SJSA1 (cell line): ENCODE measurements at regions not wholly inside any gene's neighbourhood (a gene's known extent, or its start where the extent isn't known, plus 50 kb on each side); places are given as distances from the start of the nearest gene placed in this dataset.

Source experiments
- DNase-seq, 2 experiments: peaks; one replicate each; pipeline ENCODE4 v3.0.0-alpha.2; 2015 to 2020; ENCODE audit warnings: low spot score in 2 of 2, low read depth in 1 of 2
- H3K27ac ChIP-seq: fragments of 250-450 bp; sonication (Bioruptor Pico); 2 replicates; pipeline ENCODE4 v1.5.1; 2020; ENCODE audit warnings: mild to moderate bottlenecking, moderate library complexity
- H3K27me3 ChIP-seq: fragments of 250-450 bp; sonication (Bioruptor Pico); replicated peaks from 2 replicates; pipeline ENCODE4 v1.5.1; 2020; ENCODE audit warnings: mild to moderate bottlenecking, moderate library complexity
- H3K36me3 ChIP-seq: fragments of 250-450 bp; sonication (Bioruptor Pico); 2 replicates; pipeline ENCODE4 v1.5.1; 2020; ENCODE audit warnings: mild to moderate bottlenecking
- H3K4me1 ChIP-seq: fragments of 250-450 bp; sonication (Bioruptor Pico); replicated peaks from 2 replicates; pipeline ENCODE4 v1.6.1; 2021; ENCODE audit warnings: mild to moderate bottlenecking
- H3K4me3 ChIP-seq: fragments of 250-450 bp; sonication (Bioruptor Pico); 2 replicates; pipeline ENCODE4 v1.5.1; 2020; ENCODE audit warnings: mild to moderate bottlenecking
- H3K9me3 ChIP-seq: fragments of 250-450 bp; sonication (Bioruptor Pico); replicated peaks from 2 replicates; pipeline ENCODE4 v1.5.1; 2020; ENCODE audit warnings: mild to moderate bottlenecking

DNA sequence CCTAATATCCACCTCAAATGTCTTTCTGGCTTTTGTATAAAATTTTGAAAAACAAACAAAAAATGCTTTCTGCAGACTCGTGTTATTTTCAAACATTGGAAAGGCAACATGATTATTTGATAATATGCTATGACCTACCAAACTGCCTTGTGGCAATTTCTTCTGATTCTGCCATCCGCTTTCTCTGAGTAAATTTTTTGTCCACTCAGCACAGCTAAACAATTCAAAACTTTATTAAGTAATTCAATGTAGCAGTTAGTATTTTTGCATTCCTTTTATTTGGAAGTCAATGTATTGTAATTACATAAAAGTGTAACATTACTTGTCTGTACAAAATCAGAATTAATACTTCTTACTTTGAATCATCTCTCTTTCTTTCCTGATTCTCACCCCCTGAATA is 1206.6 kb upstream of the EYS start:
- Histone ChIP-seq H3K9me3 (peaks cover 2% of the 10 kb centered on the region; the same call in 1 of the 2 replicates), H3K36me3 (no peaks in the 10 kb centered on the region), H3K27me3 (no peaks in the 10 kb centered on the region), H3K4me1 (no peaks in the 10 kb centered on the region), H3K4me3 (no peak overlapping the region), H3K27ac (no peak overlapping the region)
- no peak for DNase-seq

GRCh38 chr6:66902457-66902856 is 1195.4 kb upstream of the EYS start:
- Histone ChIP-seq H3K4me1 (no peaks in the 10 kb centered on the region), H3K36me3 (no peaks in the 10 kb centered on the region), H3K27me3 (no peaks in the 10 kb centered on the region), H3K9me3 (0 out of 2 replicates have a peak, but pooled peaks cover 4% of the 10 kb centered on the region), H3K4me3 (no peak overlapping the region), H3K27ac (no peak overlapping the region)
- no peak for DNase-seq

- DNase-seq = no peak
- H3K36me3 ChIP-seq = no peaks in the 10 kb centered on the region
- H3K27me3 ChIP-seq = no peaks in the 10 kb centered on the region
- no peaks in the 10 kb centered on the region for H3K4me1 ChIP-seq
- no peak overlapping the region for H3K4me3 ChIP-seq
- no peak overlapping the region for H3K27ac ChIP-seq
- peaks cover 4% of the 10 kb centered on the region; the same call in 1 of the 2 replicates for H3K9me3 ChIP-seq
Measured at GRCh38 chr6:66900133-66901083, 1193.4 kb upstream of the EYS start.

GRCh38 chr6:66897576-66897975 is 1190.5 kb upstream of the EYS start:
- H3K9me3 ChIP-seq = peaks cover 4% of the 10 kb centered on the region; the same call in 1 of the 2 replicates
- no peaks in the 10 kb centered on the region for H3K4me1 ChIP-seq
- H3K27ac ChIP-seq = no peak overlapping the region
- no peaks in the 10 kb centered on the region for H3K36me3 ChIP-seq
- no peak overlapping the region for H3K4me3 ChIP-seq
- H3K27me3 ChIP-seq = no peaks in the 10 kb centered on the region
- DNase-seq = no peak

GRCh38 chr6:66896415-66896814 is 1189.4 kb upstream of the EYS start:
- peaks cover 4% of the 10 kb centered on the region; the same call in 1 of the 2 replicates for H3K9me3 ChIP-seq
- H3K27ac ChIP-seq = no peak overlapping the region
- no peak overlapping the region for H3K4me3 ChIP-seq
- H3K27me3 ChIP-seq = no peaks in the 10 kb centered on the region
- DNase-seq = no peak
- no peaks in the 10 kb centered on the region for H3K4me1 ChIP-seq
- H3K36me3 ChIP-seq = no peaks in the 10 kb centered on the region

- DNase-seq = no peak
- H3K27ac ChIP-seq = no peak overlapping the region
- H3K9me3 ChIP-seq = peaks cover 9% of the 10 kb centered on the region
- H3K36me3 ChIP-seq = no peaks in the 10 kb centered on the region
- no peaks in the 10 kb centered on the region for H3K27me3 ChIP-seq
- no peak overlapping the region for H3K4me3 ChIP-seq
- H3K4me1 ChIP-seq = no peaks in the 10 kb centered on the region
Measured at GRCh38 chr6:66883453-66883852, 1176.4 kb upstream of the EYS start.

DNA sequence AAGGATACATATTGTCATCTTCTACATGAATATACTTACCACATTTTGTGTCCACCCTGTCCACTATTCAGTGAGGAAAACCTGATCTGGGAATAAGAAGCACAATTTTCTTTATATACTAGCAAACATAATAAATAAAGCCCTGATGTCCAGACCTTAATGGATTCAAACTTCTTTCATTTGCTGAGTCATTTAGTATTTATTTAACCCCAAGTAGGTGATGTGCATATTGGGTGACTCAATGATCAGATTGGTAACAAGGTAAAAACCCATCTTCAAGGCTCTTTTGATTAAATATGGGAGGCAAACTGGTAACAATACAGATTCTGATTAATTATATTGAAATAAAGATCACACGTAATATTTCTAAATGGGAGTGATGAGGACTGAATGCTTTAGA is 1159.8 kb upstream of the EYS start:
- H3K4me3 ChIP-seq = no peak overlapping the region
- no peak for DNase-seq
- H3K27ac ChIP-seq = no peak overlapping the region
- no peaks in the 10 kb centered on the region for H3K4me1 ChIP-seq
- H3K27me3 ChIP-seq = no peaks in the 10 kb centered on the region
- H3K9me3 ChIP-seq = no peaks in the 10 kb centered on the region
- H3K36me3 ChIP-seq = no peaks in the 10 kb centered on the region

DNA sequence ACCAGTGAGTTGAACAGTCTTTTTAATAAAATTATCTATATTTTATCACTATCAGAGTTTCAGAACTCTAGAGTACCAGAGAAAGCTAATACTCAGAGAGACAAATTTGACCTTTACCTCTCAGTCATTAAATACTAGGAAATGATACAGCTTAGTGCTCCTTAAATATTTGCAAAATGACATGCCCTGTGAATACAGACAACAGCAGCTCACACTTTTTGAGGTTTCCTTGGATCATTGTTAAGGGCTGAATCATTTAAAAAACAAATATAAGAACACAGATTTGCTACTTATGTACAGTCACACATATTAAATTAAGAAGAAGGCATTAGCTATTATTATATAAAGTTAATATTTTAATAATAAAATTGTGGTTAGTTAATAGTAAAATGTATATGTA is 1158.7 kb upstream of the EYS start:
- Histone ChIP-seq H3K27ac (no peak overlapping the region), H3K4me3 (no peak overlapping the region), H3K27me3 (no peaks in the 10 kb centered on the region), H3K9me3 (no peaks in the 10 kb centered on the region), H3K36me3 (no peaks in the 10 kb centered on the region), H3K4me1 (no peaks in the 10 kb centered on the region)
- no peak for DNase-seq

- Histone ChIP-seq H3K36me3 (no peaks in the 10 kb centered on the region), H3K4me1 (no peaks in the 10 kb centered on the region), H3K27me3 (no peaks in the 10 kb centered on the region), H3K4me3 (no peak overlapping the region), H3K27ac (no peak overlapping the region), H3K9me3 (no peaks in the 10 kb centered on the region; the same call in 1 of the 2 replicates)
- no peak for DNase-seq
Measured at GRCh38 chr6:66861007-66861541, 1154.0 kb upstream of the EYS start.

- H3K27me3 ChIP-seq = no peaks in the 10 kb centered on the region
- DNase-seq = no peak
- no peaks in the 10 kb centered on the region for H3K4me1 ChIP-seq
- no peak overlapping the region for H3K4me3 ChIP-seq
- H3K9me3 ChIP-seq = no peaks in the 10 kb centered on the region; the same call in 1 of the 2 replicates
- no peak overlapping the region for H3K27ac ChIP-seq
- H3K36me3 ChIP-seq = no peaks in the 10 kb centered on the region
Measured at GRCh38 chr6:66860328-66860727, 1153.3 kb upstream of the EYS start.

DNA sequence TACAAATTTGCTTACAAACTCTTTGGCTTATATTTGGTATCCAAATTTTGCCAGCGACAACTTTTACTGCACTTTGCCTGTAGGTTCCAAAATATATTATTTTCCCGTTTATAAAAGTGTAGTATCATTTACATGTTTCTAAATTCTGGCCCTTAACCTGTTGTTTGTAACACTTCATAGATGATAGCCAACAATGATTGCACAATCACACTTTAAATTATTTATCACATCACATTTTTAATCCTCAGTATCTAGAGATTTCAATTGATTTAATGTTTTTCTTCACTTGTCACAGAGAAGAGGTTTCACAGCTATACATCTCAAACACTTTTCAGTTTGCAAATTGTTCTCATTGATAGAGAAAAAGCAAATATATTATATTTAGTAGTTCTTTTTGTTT is 1151.2 kb upstream of the EYS start:
- Histone ChIP-seq H3K4me3 (no peak overlapping the region), H3K9me3 (no peaks in the 10 kb centered on the region; the same call in 1 of the 2 replicates)

GRCh38 chr6:66854014-66854413 is 1147.0 kb upstream of the EYS start:
- DNase-seq = no peak
- H3K27me3 ChIP-seq = no peaks in the 10 kb centered on the region
- H3K4me3 ChIP-seq = no peak overlapping the region
- H3K4me1 ChIP-seq = no peaks in the 10 kb centered on the region
- no peaks in the 10 kb centered on the region for H3K9me3 ChIP-seq
- no peak overlapping the region for H3K27ac ChIP-seq
- no peaks in the 10 kb centered on the region for H3K36me3 ChIP-seq

More for the DNA sequence above, 1151.2 kb upstream of the EYS start:
- H3K4me1 ChIP-seq = no peaks in the 10 kb centered on the region
- H3K27ac ChIP-seq = no peak overlapping the region
- no peaks in the 10 kb centered on the region for H3K27me3 ChIP-seq
- DNase-seq = no peak
- H3K36me3 ChIP-seq = no peaks in the 10 kb centered on the region

- DNase-seq = no peak
- no peak overlapping the region for H3K4me3 ChIP-seq
- no peaks in the 10 kb centered on the region for H3K27me3 ChIP-seq
- H3K27ac ChIP-seq = no peak overlapping the region
- H3K36me3 ChIP-seq = no peaks in the 10 kb centered on the region
- H3K4me1 ChIP-seq = no peaks in the 10 kb centered on the region
- 0 out of 2 replicates have a peak, but pooled peaks cover 2% of the 10 kb centered on the region for H3K9me3 ChIP-seq
Measured at GRCh38 chr6:66851930-66852329, 1144.9 kb upstream of the EYS start.

DNA sequence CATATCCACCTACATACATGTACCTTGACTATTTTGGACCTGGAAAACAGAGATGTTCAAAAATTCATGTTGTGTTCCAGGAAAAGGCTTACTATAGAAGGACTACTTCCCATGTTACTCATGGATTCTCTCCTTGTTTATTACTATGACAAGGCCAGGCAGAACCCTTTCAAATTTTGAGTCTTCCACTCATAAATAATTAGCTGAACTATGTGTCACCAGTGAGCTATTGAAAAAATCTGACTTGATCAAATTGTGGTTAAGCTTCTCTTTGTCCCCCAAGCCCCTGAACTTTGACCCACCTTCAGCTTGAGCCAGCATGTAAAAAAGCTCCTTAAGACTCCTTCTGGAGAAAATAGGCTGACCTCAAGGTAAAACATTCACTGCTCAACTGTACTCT is 1142.8 kb upstream of the EYS start:
- Histone ChIP-seq H3K27me3 (no peaks in the 10 kb centered on the region), H3K4me1 (no peaks in the 10 kb centered on the region), H3K9me3 (0 out of 2 replicates have a peak, but pooled peaks cover 4% of the 10 kb centered on the region), H3K36me3 (no peaks in the 10 kb centered on the region), H3K27ac (no peak overlapping the region), H3K4me3 (no peak overlapping the region)
- DNase-seq = no peak
